ENCODE measurements at regions not wholly inside any gene's neighbourhood (a gene's known extent, or its start where the extent isn't known, plus 50 kb on each side); places are given as distances from the start of the nearest gene placed in this dataset.

DNA sequence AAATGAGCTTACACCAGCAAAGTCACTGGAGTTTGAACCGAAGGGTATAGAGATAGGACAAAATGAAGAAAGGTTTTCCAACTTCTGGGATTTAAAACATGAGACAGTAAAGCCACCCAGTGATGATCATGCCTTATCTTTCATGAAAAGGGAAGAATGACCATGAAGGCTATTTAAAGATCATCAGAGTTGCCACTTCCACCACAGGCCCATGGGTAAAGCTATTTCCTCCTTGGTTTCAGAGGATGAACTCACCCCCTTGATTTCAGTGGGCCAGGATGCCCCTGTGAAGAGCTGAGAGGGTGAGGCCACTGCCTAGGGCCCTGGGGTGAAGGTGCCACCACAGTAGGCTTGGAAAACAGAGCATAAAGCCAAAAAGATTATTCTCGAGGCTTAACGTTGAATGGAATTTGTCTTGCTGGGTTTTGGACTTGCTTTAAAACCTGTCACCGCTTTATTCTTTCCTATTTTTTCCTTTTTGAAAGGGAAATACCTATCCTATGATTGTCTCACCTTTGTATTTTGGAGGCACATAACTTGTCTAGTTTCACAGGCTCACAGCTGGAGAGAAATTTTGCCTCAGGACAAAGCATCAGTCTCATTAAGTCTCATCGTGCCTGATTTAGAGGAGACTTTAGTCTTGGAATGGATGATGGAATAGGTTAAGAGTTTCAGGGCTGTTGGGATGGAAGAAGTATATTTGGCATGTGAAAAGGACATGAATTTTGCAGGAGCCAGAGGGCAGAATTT, 254.0 kb downstream of the SNCA start:
- DNase-seq = no peak
- CTCF ChIA-PET = no interaction called here
- Mint-ChIP-seq H3K9me3 (ENCODE audit: low read depth, unreplicated experiment) (no peaks in the 10 kb centered on the region), H3K4me3 (ENCODE audit: low read depth, unreplicated experiment) (no peak overlapping the region), H3K36me3 (ENCODE audit: insufficient read depth, unreplicated experiment) (no peaks in the 10 kb centered on the region), H3K4me1 (ENCODE audit: low read depth, unreplicated experiment) (no peaks in the 10 kb centered on the region), H3K27me3 (ENCODE audit: unreplicated experiment) (no peaks in the 10 kb centered on the region), H3K27ac (ENCODE audit: unreplicated experiment) (no peak overlapping the region)
- BruUV-seq (replicated peaks) = no TSS peak
- intact Hi-C loops (cut with micrococcal nuclease; ENCODE audit: unreplicated experiment) = loop anchor here (10.0 kb wide), 1 partner anchor 98 kb away; no protein-coding TSS in a partner anchor
- TF ChIP-seq, protein P1, sequence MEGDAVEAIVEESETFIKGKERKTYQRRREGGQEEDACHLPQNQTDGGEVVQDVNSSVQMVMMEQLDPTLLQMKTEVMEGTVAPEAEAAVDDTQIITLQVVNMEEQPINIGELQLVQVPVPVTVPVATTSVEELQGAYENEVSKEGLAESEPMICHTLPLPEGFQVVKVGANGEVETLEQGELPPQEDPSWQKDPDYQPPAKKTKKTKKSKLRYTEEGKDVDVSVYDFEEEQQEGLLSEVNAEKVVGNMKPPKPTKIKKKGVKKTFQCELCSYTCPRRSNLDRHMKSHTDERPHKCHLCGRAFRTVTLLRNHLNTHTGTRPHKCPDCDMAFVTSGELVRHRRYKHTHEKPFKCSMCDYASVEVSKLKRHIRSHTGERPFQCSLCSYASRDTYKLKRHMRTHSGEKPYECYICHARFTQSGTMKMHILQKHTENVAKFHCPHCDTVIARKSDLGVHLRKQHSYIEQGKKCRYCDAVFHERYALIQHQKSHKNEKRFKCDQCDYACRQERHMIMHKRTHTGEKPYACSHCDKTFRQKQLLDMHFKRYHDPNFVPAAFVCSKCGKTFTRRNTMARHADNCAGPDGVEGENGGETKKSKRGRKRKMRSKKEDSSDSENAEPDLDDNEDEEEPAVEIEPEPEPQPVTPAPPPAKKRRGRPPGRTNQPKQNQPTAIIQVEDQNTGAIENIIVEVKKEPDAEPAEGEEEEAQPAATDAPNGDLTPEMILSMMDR (IDR thresholded peaks at IDR 0.05; ENCODE audit: unreplicated experiment) = no peak

DNA sequence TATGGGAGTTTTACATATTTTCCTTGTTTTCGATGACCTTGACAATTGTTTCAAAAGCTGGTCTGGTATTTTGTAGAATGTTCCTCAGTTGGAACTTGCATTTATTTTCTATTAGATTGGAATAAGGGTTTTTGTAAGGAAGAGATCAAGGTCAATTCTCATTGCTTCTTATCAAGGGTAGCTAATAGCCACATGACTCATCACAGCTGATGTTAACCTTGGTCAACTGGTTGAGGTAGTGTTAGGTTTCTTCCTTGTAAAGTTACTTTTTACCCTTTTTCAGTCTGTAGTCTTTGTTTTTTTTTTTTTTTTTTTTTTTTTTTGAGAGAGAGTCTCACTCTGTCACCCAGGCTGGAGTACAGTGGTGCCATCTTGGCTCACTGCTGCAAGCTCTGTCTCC, 257.2 kb downstream of the SNCA start:
- CTCF ChIA-PET = interaction anchor here (0.7 kb wide), 5 partner anchors 17 to 1713 kb away, joined by 3 to 4 read pairs (median 3); no protein-coding TSS in a partner anchor
- BruUV-seq (replicated peaks) = no TSS peak
- Mint-ChIP-seq H3K36me3 (ENCODE audit: insufficient read depth, unreplicated experiment) (no peaks in the 10 kb centered on the region), H3K4me3 (ENCODE audit: low read depth, unreplicated experiment) (no peak overlapping the region), H3K27ac (ENCODE audit: unreplicated experiment) (no peak overlapping the region), H3K9me3 (ENCODE audit: low read depth, unreplicated experiment) (no peaks in the 10 kb centered on the region), H3K4me1 (ENCODE audit: low read depth, unreplicated experiment) (no peaks in the 10 kb centered on the region), H3K27me3 (ENCODE audit: unreplicated experiment) (no peaks in the 10 kb centered on the region)
- DNase-seq = peak; percentile 6
- intact Hi-C loops (cut with micrococcal nuclease; ENCODE audit: unreplicated experiment) = loop anchor here (10.0 kb wide), 1 partner anchor 95 kb away; no protein-coding TSS in a partner anchor
- TF ChIP-seq, protein P1 (IDR thresholded peaks at IDR 0.05; ENCODE audit: unreplicated experiment) = no peak

DNA sequence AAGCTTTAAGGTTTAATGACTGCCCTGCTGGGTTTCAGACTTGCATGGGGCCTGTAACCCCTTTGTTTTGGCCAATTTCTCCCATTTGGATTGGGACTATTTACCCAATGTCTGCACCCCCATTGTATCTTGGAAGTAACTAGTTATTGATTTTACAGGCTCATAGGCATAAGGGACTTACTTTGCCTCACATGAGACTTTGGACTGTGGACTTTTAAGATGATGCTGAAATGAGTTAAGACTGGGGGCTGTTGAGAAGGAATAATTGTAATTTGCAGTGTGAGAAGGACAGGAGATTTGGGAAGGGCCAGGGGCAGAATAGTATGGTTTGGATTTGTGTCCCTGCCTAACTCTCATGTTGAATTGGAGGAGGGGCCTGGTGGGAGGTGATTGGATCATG, 260.7 kb downstream of the SNCA start:
- DNase-seq = no peak
- CTCF ChIA-PET = no interaction called here
- Mint-ChIP-seq H3K36me3 (ENCODE audit: insufficient read depth, unreplicated experiment) (no peaks in the 10 kb centered on the region), H3K9me3 (ENCODE audit: low read depth, unreplicated experiment) (no peaks in the 10 kb centered on the region), H3K4me1 (ENCODE audit: low read depth, unreplicated experiment) (no peaks in the 10 kb centered on the region), H3K4me3 (ENCODE audit: low read depth, unreplicated experiment) (no peak overlapping the region), H3K27me3 (ENCODE audit: unreplicated experiment) (no peaks in the 10 kb centered on the region), H3K27ac (ENCODE audit: unreplicated experiment) (no peak overlapping the region)
- intact Hi-C loops (cut with micrococcal nuclease; ENCODE audit: unreplicated experiment) = no loop called here
- TF ChIP-seq, protein P1 (IDR thresholded peaks at IDR 0.05; ENCODE audit: unreplicated experiment) = no peak
- no TSS peak for BruUV-seq (replicated peaks)

DNA sequence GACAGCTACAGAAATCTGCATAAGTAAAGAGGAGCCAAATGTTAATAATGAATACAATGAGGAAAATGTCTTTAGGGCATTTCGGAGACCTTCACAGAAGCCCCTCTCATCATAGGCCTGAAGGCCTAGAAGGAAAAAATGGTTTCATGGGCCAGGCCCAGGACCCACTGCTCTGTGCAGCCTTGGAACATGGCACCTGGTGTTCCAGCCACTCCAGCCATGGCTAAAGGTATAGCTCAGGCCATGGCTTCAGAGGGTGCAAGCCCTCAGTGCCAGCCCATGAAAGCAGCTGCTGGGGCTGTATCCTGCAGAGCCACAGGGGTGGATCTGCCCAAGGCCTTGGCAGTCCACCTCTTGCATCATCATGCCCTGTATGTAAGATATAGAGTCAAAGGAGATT, 261.1 kb downstream of the SNCA start:
- CTCF ChIA-PET = no interaction called here
- Mint-ChIP-seq H3K4me3 (ENCODE audit: low read depth, unreplicated experiment) (no peak overlapping the region), H3K36me3 (ENCODE audit: insufficient read depth, unreplicated experiment) (no peaks in the 10 kb centered on the region), H3K9me3 (ENCODE audit: low read depth, unreplicated experiment) (no peaks in the 10 kb centered on the region), H3K27ac (ENCODE audit: unreplicated experiment) (no peak overlapping the region), H3K27me3 (ENCODE audit: unreplicated experiment) (no peaks in the 10 kb centered on the region), H3K4me1 (ENCODE audit: low read depth, unreplicated experiment) (no peaks in the 10 kb centered on the region)
- no peak for DNase-seq
- BruUV-seq (replicated peaks) = no TSS peak
- TF ChIP-seq, protein P1 (IDR thresholded peaks at IDR 0.05; ENCODE audit: unreplicated experiment) = no peak
- intact Hi-C loops (cut with micrococcal nuclease; ENCODE audit: unreplicated experiment) = no loop called here

All from Calu3 (cell line).